Globus pallidus (tissue), 1 donor: ENCODE measurements at regions not wholly inside any gene's neighbourhood (a gene's known extent, or its start where the extent isn't known, plus 50 kb on each side); places are given as distances from the start of the nearest gene placed in this dataset.

Experiments
- DNase-seq: peaks from one replicate; pipeline ENCODE4 v3.0.0-alpha.2; 2015; ENCODE audit warnings: low spot score

- DNase-seq: no peak
Observed at GRCh38 chr12:24473097-24473496, 475.8 kb downstream of the BCAT1 start.

GRCh38 chr12:24470050-24470449 is 478.9 kb downstream of the BCAT1 start:
- DNase-seq: no peak

- no peak for DNase-seq
Observed at GRCh38 chr12:24469089-24469488, 479.8 kb downstream of the BCAT1 start.

GRCh38 chr12:24467226-24467625 is 481.7 kb downstream of the BCAT1 start:
- no peak for DNase-seq

GRCh38 chr12:24463375-24463774 is 485.5 kb downstream of the BCAT1 start:
- no peak for DNase-seq

GRCh38 chr12:24462946-24463345 is 486.0 kb downstream of the BCAT1 start:
- DNase-seq: no peak

- DNase-seq: no peak
Observed at GRCh38 chr12:24460506-24460905, 488.4 kb downstream of the BCAT1 start.

- no peak for DNase-seq
Observed at GRCh38 chr12:24460099-24460498, 488.8 kb downstream of the BCAT1 start.

- no peak for DNase-seq
Observed at GRCh38 chr12:24455811-24456210, 493.1 kb downstream of the BCAT1 start.

GRCh38 chr12:24447678-24448077 is 498.2 kb upstream of the SOX5 start:
- no peak for DNase-seq

GRCh38 chr12:24446287-24446686 is 496.8 kb upstream of the SOX5 start:
- DNase-seq: no peak

GRCh38 chr12:24444634-24445033 is 495.2 kb upstream of the SOX5 start:
- no peak for DNase-seq

GRCh38 chr12:24441458-24441857 is 492.0 kb upstream of the SOX5 start:
- no peak for DNase-seq

GRCh38 chr12:24436667-24437066 is 487.2 kb upstream of the SOX5 start:
- no peak for DNase-seq

- no peak for DNase-seq
Observed at GRCh38 chr12:24431872-24432271, 482.4 kb upstream of the SOX5 start.

- no peak for DNase-seq
Observed at GRCh38 chr12:24427776-24428175, 478.3 kb upstream of the SOX5 start.

GRCh38 chr12:24425601-24425970 is 476.1 kb upstream of the SOX5 start:
- DNase-seq: no peak

- no peak for DNase-seq
Observed at GRCh38 chr12:24424889-24425600, 475.6 kb upstream of the SOX5 start.

- no peak for DNase-seq
Observed at GRCh38 chr12:24424376-24424775, 474.9 kb upstream of the SOX5 start.

- DNase-seq: no peak
Observed at GRCh38 chr12:24423611-24424010, 474.1 kb upstream of the SOX5 start.

GRCh38 chr12:24421759-24422158 is 472.3 kb upstream of the SOX5 start:
- no peak for DNase-seq

GRCh38 chr12:24418157-24418556 is 468.7 kb upstream of the SOX5 start:
- no peak for DNase-seq

- DNase-seq: no peak
Observed at GRCh38 chr12:24416423-24417109, 467.1 kb upstream of the SOX5 start.

GRCh38 chr12:24415934-24416333 is 466.5 kb upstream of the SOX5 start:
- DNase-seq: no peak
